WTC11 (cell line): ENCODE measurements at regions not wholly inside any gene's neighbourhood (a gene's known extent, or its start where the extent isn't known, plus 50 kb on each side); places are given as distances from the start of the nearest gene placed in this dataset.

Experiments
- ATAC-seq: fragments of 200-7000 bp; cut with Tn5 transposase; 2 replicates; pipeline ENCODE4 v1.10.0; 2021; ENCODE audit warnings: mild to moderate bottlenecking, moderate library complexity
- CTCF ChIA-PET: fragments of 300-600 bp; sonication (Branson Sonifier 250); formaldehyde crosslinking; loops from one replicate; lab custom pipeline; 2021; ENCODE audit warnings: antibody characterized with exemption; lab: Charles Lee
- POLR2A ChIA-PET: fragments of 350-600 bp; sonication (Branson Sonifier 250); formaldehyde crosslinking; loops from one replicate; lab custom pipeline; 2021; ENCODE audit warnings: antibody characterized with exemption; lab: Charles Lee
- DNase-seq: peaks from one replicate; pipeline ENCODE4 v3.0.0; 2021; ENCODE audit warnings: low spot score
- H3K27ac Mint-ChIP-seq: 2 replicates; pipeline ENCODE4 v1.8.0; 2021; ENCODE audit warnings: mixed read lengths
- H3K27me3 Mint-ChIP-seq: 2 replicates; pipeline ENCODE4 v1.8.0; 2021; ENCODE audit warnings: low read depth, mild to moderate bottlenecking, moderate library complexity, mixed read lengths
- H3K36me3 Mint-ChIP-seq: 2 replicates; pipeline ENCODE4 v1.8.0; 2021; ENCODE audit warnings: mixed read lengths
- H3K4me1 Mint-ChIP-seq: 2 replicates; pipeline ENCODE4 v1.8.0; 2022; ENCODE audit warnings: mixed read lengths
- H3K4me3 Mint-ChIP-seq: 2 replicates; pipeline ENCODE4 v1.8.0; 2021; ENCODE audit warnings: mild to moderate bottlenecking, moderate library complexity, mixed read lengths
- H3K9me3 Mint-ChIP-seq: 2 replicates; pipeline ENCODE4 v1.8.0; 2021; ENCODE audit warnings: mixed read lengths
- AFF4 ChIP-seq: sonication (generic); formaldehyde crosslinking; IDR thresholded peaks from 2 replicates; pipeline ENCODE4 v1.8.1; 2023; ENCODE audit warnings: mild to moderate bottlenecking, missing genetic modification reagents, borderline replicate concordance
- ATF2 ChIP-seq: sonication (generic); formaldehyde crosslinking; IDR thresholded peaks from 2 replicates; pipeline ENCODE4 v1.8.1; 2022; ENCODE audit warnings: low read depth, missing genetic modification reagents, borderline replicate concordance
- E2F5 ChIP-seq: sonication (generic); formaldehyde crosslinking; IDR thresholded peaks from 2 replicates; pipeline ENCODE4 v1.8.1; 2022; ENCODE audit warnings: mild to moderate bottlenecking, moderate library complexity, missing genetic modification reagents
- FOXP1 ChIP-seq: sonication (generic); formaldehyde crosslinking; IDR thresholded peaks from 2 replicates; pipeline ENCODE4 v1.8.0; 2022; ENCODE audit warnings: missing genetic modification reagents, mild to moderate bottlenecking, moderate library complexity, borderline replicate concordance
- IRF1 ChIP-seq: sonication (generic); formaldehyde crosslinking; IDR thresholded peaks from 2 replicates; pipeline ENCODE4 v1.8.0; 2023; ENCODE audit warnings: missing genetic modification reagents
- IRF2 ChIP-seq: sonication (generic); formaldehyde crosslinking; IDR thresholded peaks from 2 replicates; pipeline ENCODE4 v1.8.0; 2022; ENCODE audit warnings: low read depth, missing genetic modification reagents, borderline replicate concordance
- KAT7 ChIP-seq: sonication (generic); formaldehyde crosslinking; IDR thresholded peaks from 2 replicates; pipeline ENCODE4 v1.8.1; 2023; ENCODE audit warnings: missing genetic modification reagents, mild to moderate bottlenecking, borderline replicate concordance
- MXD4 ChIP-seq: fragments of 250-450 bp; sonication (Bioruptor Pico); IDR thresholded peaks from 2 replicates; pipeline ENCODE4 v1.8.0; 2021; ENCODE audit warnings: mild to moderate bottlenecking, moderate library complexity, borderline replicate concordance
- SOX15 ChIP-seq: fragments of 250-450 bp; sonication (Bioruptor Pico); IDR thresholded peaks from 2 replicates; pipeline ENCODE4 v1.9.0; 2021; ENCODE audit warnings: mild to moderate bottlenecking
- SP1 ChIP-seq: sonication (generic); formaldehyde crosslinking; conservative IDR thresholded peaks from 2 replicates; pipeline ENCODE4 v1.8.1; 2022; ENCODE audit warnings: missing genetic modification reagents
- TCF7 ChIP-seq: sonication (generic); formaldehyde crosslinking; IDR thresholded peaks from 2 replicates; pipeline ENCODE4 v1.8.0; 2022; ENCODE audit warnings: mild to moderate bottlenecking, low read depth, missing genetic modification reagents, moderate library complexity
- TP53 ChIP-seq: sonication (generic); formaldehyde crosslinking; IDR thresholded peaks from 2 replicates; pipeline ENCODE4 v1.8.1; 2023; ENCODE audit warnings: mild to moderate bottlenecking, missing genetic modification reagents
- ZNF121 ChIP-seq: sonication (generic); formaldehyde crosslinking; IDR thresholded peaks from 2 replicates; pipeline ENCODE4 v1.8.0; 2023; ENCODE audit warnings: missing genetic modification reagents
- ZNF317 ChIP-seq: sonication (generic); formaldehyde crosslinking; IDR thresholded peaks from 2 replicates; pipeline ENCODE4 v1.8.1; 2023; ENCODE audit warnings: low read depth, mild to moderate bottlenecking, moderate library complexity, missing genetic modification reagents, borderline replicate concordance
- TF ChIP-seq, protein P1 (sequence below): fragments of 250-450 bp; sonication (Bioruptor Pico); IDR thresholded peaks from 2 replicates; pipeline ENCODE4 v1.9.0; 2021; ENCODE audit warnings: mild to moderate bottlenecking
- TF ChIP-seq, protein P2 (sequence below): sonication (generic); formaldehyde crosslinking; IDR thresholded peaks from 2 replicates; pipeline ENCODE4 v1.8.0; 2022; ENCODE audit warnings: mild to moderate bottlenecking, missing genetic modification reagents
- TF ChIP-seq, protein P3 (sequence below): sonication (generic); formaldehyde crosslinking; IDR thresholded peaks from 2 replicates; pipeline ENCODE4 v1.8.1; 2023; ENCODE audit warnings: mild to moderate bottlenecking, missing genetic modification reagents

DNA sequence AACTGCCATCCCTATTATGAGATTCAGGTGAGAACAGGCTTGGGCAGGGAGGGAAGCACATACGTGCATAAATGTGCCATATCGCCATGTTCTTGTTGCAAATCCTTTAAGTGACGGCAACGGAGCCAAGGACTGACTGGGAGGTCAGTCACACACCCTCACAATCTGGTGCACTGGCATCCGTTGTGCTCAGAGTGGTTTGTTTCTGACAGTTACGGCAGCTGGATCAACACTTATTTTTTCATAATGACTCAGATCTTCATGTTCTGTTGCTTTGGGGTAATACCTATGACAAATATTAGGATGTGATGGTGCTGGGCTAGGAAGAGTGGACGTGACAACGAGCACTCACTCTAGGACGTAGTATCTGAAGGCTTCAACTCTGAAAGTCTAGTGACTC, 56.2 kb upstream of the PREP start:
- Mint-ChIP-seq H3K36me3 (peaks cover 2% of the 10 kb centered on the region; the same call in 1 of the 2 replicates), H3K4me1 (peaks cover 13% of the 10 kb centered on the region), H3K27me3 (no peaks in the 10 kb centered on the region), H3K9me3 (peaks cover 14% of the 10 kb centered on the region), H3K27ac (no peak overlapping the region), H3K4me3 (no peak overlapping the region)
- ATAC-seq: no peak
- no peak for DNase-seq
- CTCF ChIA-PET: no interaction called here
- TF ChIP-seq, protein P1, sequence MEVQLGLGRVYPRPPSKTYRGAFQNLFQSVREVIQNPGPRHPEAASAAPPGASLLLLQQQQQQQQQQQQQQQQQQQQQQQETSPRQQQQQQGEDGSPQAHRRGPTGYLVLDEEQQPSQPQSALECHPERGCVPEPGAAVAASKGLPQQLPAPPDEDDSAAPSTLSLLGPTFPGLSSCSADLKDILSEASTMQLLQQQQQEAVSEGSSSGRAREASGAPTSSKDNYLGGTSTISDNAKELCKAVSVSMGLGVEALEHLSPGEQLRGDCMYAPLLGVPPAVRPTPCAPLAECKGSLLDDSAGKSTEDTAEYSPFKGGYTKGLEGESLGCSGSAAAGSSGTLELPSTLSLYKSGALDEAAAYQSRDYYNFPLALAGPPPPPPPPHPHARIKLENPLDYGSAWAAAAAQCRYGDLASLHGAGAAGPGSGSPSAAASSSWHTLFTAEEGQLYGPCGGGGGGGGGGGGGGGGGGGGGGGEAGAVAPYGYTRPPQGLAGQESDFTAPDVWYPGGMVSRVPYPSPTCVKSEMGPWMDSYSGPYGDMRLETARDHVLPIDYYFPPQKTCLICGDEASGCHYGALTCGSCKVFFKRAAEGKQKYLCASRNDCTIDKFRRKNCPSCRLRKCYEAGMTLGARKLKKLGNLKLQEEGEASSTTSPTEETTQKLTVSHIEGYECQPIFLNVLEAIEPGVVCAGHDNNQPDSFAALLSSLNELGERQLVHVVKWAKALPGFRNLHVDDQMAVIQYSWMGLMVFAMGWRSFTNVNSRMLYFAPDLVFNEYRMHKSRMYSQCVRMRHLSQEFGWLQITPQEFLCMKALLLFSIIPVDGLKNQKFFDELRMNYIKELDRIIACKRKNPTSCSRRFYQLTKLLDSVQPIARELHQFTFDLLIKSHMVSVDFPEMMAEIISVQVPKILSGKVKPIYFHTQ (CRISPR knock-in tag): no peak
- no peak for TF ChIP-seq IRF2 (CRISPR knock-in tag)
- POLR2A ChIA-PET: no interaction called here

DNA sequence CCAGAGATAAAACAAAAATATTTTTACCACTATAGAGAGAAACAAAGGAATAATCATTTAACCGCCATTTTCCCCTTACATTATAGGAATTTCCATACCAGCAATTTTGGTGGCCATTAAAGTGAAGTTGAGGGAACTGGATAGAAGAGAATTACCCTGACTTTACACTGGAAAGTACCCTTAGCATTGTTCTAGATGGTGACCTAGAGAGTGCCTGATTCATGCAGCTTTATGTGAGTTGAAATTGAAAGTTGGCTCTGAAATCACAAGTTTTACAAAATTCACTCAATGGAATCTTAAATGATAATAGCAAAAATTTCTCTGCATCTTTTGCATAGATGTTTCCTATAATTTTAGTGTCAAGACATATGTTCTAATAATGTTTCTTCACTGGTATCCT, 55.7 kb upstream of the PREP start:
- TF ChIP-seq, protein P2, sequence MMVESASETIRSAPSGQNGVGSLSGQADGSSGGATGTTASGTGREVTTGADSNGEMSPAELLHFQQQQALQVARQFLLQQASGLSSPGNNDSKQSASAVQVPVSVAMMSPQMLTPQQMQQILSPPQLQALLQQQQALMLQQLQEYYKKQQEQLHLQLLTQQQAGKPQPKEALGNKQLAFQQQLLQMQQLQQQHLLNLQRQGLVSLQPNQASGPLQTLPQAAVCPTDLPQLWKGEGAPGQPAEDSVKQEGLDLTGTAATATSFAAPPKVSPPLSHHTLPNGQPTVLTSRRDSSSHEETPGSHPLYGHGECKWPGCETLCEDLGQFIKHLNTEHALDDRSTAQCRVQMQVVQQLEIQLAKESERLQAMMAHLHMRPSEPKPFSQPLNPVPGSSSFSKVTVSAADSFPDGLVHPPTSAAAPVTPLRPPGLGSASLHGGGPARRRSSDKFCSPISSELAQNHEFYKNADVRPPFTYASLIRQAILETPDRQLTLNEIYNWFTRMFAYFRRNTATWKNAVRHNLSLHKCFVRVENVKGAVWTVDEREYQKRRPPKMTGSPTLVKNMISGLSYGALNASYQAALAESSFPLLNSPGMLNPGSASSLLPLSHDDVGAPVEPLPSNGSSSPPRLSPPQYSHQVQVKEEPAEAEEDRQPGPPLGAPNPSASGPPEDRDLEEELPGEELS (CRISPR knock-in tag): no peak
- no peak for TF ChIP-seq IRF1
- no peak for TF ChIP-seq AFF4
- TF ChIP-seq TCF7 (CRISPR knock-in tag): no peak
- no peak for TF ChIP-seq TP53 (CRISPR knock-in tag)
- TF ChIP-seq SP1 (CRISPR knock-in tag): no peak
- TF ChIP-seq, protein P3, sequence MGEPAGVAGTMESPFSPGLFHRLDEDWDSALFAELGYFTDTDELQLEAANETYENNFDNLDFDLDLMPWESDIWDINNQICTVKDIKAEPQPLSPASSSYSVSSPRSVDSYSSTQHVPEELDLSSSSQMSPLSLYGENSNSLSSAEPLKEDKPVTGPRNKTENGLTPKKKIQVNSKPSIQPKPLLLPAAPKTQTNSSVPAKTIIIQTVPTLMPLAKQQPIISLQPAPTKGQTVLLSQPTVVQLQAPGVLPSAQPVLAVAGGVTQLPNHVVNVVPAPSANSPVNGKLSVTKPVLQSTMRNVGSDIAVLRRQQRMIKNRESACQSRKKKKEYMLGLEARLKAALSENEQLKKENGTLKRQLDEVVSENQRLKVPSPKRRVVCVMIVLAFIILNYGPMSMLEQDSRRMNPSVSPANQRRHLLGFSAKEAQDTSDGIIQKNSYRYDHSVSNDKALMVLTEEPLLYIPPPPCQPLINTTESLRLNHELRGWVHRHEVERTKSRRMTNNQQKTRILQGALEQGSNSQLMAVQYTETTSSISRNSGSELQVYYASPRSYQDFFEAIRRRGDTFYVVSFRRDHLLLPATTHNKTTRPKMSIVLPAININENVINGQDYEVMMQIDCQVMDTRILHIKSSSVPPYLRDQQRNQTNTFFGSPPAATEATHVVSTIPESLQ (CRISPR knock-in tag): no peak
- TF ChIP-seq, all 79 proteins: peak for 0
- Mint-ChIP-seq H3K9me3 (peaks cover 10% of the 10 kb centered on the region), H3K27ac (no peak overlapping the region), H3K27me3 (no peaks in the 10 kb centered on the region), H3K36me3 (peaks cover 2% of the 10 kb centered on the region; the same call in 1 of the 2 replicates), H3K4me3 (no peak overlapping the region), H3K4me1 (peaks cover 15% of the 10 kb centered on the region)
- ChIA-PET CTCF (no interaction called here), POLR2A (no interaction called here)
- ATAC-seq: no peak
- DNase-seq: no peak

DNA sequence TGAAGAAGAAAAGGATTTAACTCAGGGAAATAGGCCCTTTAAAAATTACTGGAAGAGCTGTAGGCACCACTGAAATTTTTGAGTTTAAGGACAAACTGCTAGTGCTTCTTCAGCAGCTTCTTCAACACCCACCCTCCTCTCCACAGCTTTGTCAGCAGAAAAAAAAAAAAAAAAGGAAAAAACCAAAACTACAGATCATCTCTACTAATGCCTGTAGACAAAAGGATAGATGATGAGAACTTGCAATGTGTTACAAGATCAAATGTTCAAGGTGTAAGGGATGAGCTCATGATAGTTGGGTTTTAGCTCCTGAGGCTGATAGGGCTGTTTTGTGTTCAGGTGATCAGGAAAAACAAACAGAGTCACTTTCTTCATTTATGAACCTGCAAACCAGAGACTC, 55.2 kb upstream of the PREP start:
- DNase-seq (no peak), ATAC-seq (no peak)
- peaks cover 20% of the 10 kb centered on the region for H3K4me1 Mint-ChIP-seq
- H3K36me3 Mint-ChIP-seq: peaks cover 2% of the 10 kb centered on the region; the same call in 1 of the 2 replicates
- CTCF ChIA-PET: no interaction called here
- H3K4me3 Mint-ChIP-seq: no peak overlapping the region
- no peak overlapping the region for H3K27ac Mint-ChIP-seq
- peaks cover 10% of the 10 kb centered on the region for H3K9me3 Mint-ChIP-seq
- POLR2A ChIA-PET: interaction anchor here (0.6 kb wide), 1 partner anchor 569 kb away, joined by 3 read pairs; no protein-coding TSS in a partner anchor
- no peaks in the 10 kb centered on the region for H3K27me3 Mint-ChIP-seq
- TF ChIP-seq ATF2 (CRISPR knock-in tag) (no peak), FOXP1 (no peak), IRF1 (no peak), SOX15 (CRISPR knock-in tag) (no peak), E2F5 (CRISPR knock-in tag) (no peak), MXD4 (no peak), ZNF317 (CRISPR knock-in tag) (no peak), ZNF121 (CRISPR knock-in tag) (no peak), KAT7 (CRISPR knock-in tag) (no peak)
